Astrocyte of the cerebellum (primary cell): ENCODE measurements at regions not wholly inside any gene's neighbourhood (a gene's known extent, or its start where the extent isn't known, plus 50 kb on each side); places are given as distances from the start of the nearest gene placed in this dataset.

Source experiments
- DNase-seq: peaks from one replicate; pipeline ENCODE4 v3.0.0-alpha.2; 2011; ENCODE audit warnings: low read depth
- H3K4me3 ChIP-seq: 2 replicates; pipeline ENCODE4 v1.5.1; 2011; ENCODE audit warnings: mild to moderate bottlenecking, low read depth, low read length, moderate library complexity
- CTCF ChIP-seq: IDR thresholded peaks from 2 replicates; pipeline ENCODE4 v1.5.1; 2012; ENCODE audit warnings: low read length, low read depth, moderate library complexity, mild to moderate bottlenecking; ENCODE audit errors: missing control alignments
- in situ Hi-C: cut with HindIII; loops from 2 replicates; pipeline ENCODE4 v1.10.0; 2017; ENCODE audit warnings: low sequenced_read_pairs

GRCh38 chr2:60400462-60401246 is 152.8 kb downstream of the BCL11A start:
- no peak overlapping the region for H3K4me3 ChIP-seq
- DNase-seq, result no peak
- TF ChIP-seq CTCF, result no peak
- in situ Hi-C loops, result loop anchor here (5.0 kb wide), 1 partner anchor 47 kb away; no protein-coding TSS in a partner anchor

DNA sequence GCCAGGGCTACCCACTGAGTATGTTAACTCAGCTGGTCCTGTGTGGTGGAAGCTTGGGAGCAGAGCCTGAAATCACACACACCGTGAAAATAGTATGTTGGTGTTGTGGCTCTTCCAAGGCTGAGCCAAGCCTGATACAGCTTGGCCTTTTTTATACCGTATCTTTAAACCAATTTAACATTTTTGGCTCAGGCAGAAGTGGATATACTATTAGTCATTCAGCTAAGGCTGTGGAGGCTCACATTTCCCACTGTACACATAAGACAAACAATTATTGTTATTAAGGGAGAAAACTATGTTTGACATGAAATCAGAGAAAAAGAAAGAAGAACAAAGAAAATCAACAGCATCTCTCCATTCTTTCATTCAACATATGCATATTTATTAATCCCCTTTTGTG is 159.0 kb downstream of the BCL11A start:
- no peak for TF ChIP-seq CTCF
- H3K4me3 ChIP-seq, result no peak overlapping the region
- in situ Hi-C loops, result no loop called here
- no peak for DNase-seq

DNA sequence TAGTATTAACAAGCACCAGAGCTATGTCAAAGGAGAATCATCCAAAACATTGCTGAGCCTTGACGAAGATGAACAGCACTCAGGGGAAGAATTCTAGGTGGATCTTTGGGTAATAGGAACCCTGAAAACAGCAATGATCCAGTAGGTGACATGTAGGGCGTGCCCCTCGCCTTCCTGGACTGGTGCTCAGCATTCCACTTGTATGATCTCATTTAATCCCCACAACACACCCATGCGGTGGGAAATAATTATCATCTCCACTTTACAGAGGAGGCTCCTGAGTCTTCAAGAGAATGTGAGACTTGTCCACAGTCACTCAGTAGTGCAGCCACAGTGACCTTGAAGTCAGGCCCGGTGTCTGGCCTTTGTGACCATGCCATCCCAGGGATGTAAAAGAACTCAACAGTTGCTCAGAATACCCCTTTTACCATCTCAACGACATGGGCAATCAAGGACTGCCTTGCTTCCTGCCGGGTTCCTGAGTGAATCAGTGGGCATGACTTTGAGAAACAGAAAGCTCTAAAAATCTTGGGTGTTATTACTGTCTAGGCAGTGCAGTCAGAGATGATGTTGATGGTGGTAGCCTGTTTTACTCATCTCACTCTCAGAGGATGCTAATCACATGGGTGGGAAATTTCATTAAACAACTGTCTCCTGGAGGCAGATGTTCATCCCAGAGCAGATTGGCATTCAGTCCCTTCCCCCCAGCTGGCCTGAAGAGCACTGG is 161.6 kb downstream of the BCL11A start:
- no peak for DNase-seq
- H3K4me3 ChIP-seq, result no peak overlapping the region
- in situ Hi-C loops, result no loop called here
- no peak for TF ChIP-seq CTCF

GRCh38 chr2:60391230-60391629 is 162.2 kb downstream of the BCL11A start:
- no peak for TF ChIP-seq CTCF
- in situ Hi-C loops, result no loop called here
- H3K4me3 ChIP-seq, result no peak overlapping the region
- no peak for DNase-seq

GRCh38 chr2:60386436-60386835 is 167.0 kb downstream of the BCL11A start:
- no peak overlapping the region for H3K4me3 ChIP-seq
- no peak for TF ChIP-seq CTCF
- DNase-seq, result no peak
- in situ Hi-C loops, result no loop called here

DNA sequence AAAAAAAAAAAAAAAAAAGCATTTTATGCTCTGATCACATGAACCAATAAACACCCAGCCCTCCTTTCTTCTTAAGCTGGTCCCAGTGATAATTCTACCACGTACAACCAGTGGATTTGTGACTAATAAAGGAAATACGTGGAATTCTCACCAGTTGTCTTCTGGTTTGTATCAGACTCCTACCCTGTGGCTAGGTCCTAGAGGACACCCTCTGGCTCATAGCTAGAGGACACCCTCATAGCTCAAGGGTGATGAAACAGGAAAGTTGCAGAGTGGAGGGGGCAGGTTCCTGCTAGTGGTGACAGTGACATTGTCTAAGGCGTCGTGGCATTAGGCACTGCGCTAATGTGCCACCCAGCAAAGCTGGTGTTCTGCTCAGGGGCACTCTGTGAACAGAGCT is 167.8 kb downstream of the BCL11A start:
- no peak for TF ChIP-seq CTCF
- in situ Hi-C loops, result no loop called here
- no peak overlapping the region for H3K4me3 ChIP-seq
- DNase-seq, result no peak
